OCI-LY1 (cell line): ENCODE measurements at regions not wholly inside any gene's neighbourhood (a gene's known extent, or its start where the extent isn't known, plus 50 kb on each side); places are given as distances from the start of the nearest gene placed in this dataset.

Experiments
- H2AFZ ChIP-seq: fragments of 200-600 bp; sonication (generic), shearing (Covaris generic); 2 replicates; pipeline ENCODE4 v1.6.0; 2014; ENCODE audit warnings: antibody characterized with exemption, mild to moderate bottlenecking, low read length
- H3F3A ChIP-seq: fragments of 200-600 bp; sonication (generic), shearing (Covaris generic); 2 replicates; pipeline ENCODE4 v1.6.0; 2014; ENCODE audit warnings: mild to moderate bottlenecking, antibody characterized with exemption, low read length, moderate library complexity; ENCODE audit not compliant: insufficient read depth
- H3K27ac ChIP-seq: fragments of 200-600 bp; sonication (generic); 2 replicates; pipeline ENCODE4 v1.5.1; 2014; ENCODE audit warnings: low read length, mixed run types, mild to moderate bottlenecking, low read depth; ENCODE audit not compliant: poor library complexity, severe bottlenecking
- H3K27me3 ChIP-seq: fragments of 200-600 bp; sonication (generic); 2 replicates; pipeline ENCODE4 v1.6.0; 2014; ENCODE audit warnings: antibody characterized with exemption, mild to moderate bottlenecking, low read length, moderate library complexity; ENCODE audit not compliant: insufficient read depth
- H3K36me3 ChIP-seq: fragments of 200-600 bp; sonication (generic); 2 replicates; pipeline ENCODE4 v1.6.1; 2014; ENCODE audit warnings: mild to moderate bottlenecking, antibody characterized with exemption, low read length, moderate library complexity, mixed read lengths; ENCODE audit not compliant: insufficient read depth
- H3K4me1 ChIP-seq: fragments of 200-600 bp; sonication (generic); 2 replicates; pipeline ENCODE4 v1.5.1; 2014; ENCODE audit warnings: mild to moderate bottlenecking, low read length, moderate library complexity; ENCODE audit not compliant: insufficient read depth, severe bottlenecking
- H3K4me2 ChIP-seq: fragments of 200-600 bp; sonication (generic), shearing (Covaris generic); 2 replicates; pipeline ENCODE4 v1.6.1; 2014; ENCODE audit warnings: low read length
- H3K4me3 ChIP-seq: fragments of 200-600 bp; sonication (generic); 2 replicates; pipeline ENCODE4 v1.5.1; 2014; ENCODE audit warnings: low read length, low read depth, mild to moderate bottlenecking, mixed read lengths; ENCODE audit not compliant: poor library complexity, severe bottlenecking
- H3K79me2 ChIP-seq: fragments of 200-600 bp; shearing (Covaris generic); 2 replicates; pipeline ENCODE4 v1.6.1; 2016; ENCODE audit warnings: mixed run types, low read length, mixed read lengths; ENCODE audit not compliant: insufficient read depth
- H3K9ac ChIP-seq: fragments of 200-600 bp; sonication (generic), shearing (Covaris generic); 2 replicates; pipeline ENCODE4 v1.6.1; 2014; ENCODE audit warnings: mild to moderate bottlenecking, low read length, mixed read lengths
- H3K9me2 ChIP-seq: fragments of 200-600 bp; sonication (generic), shearing (Covaris generic); 2 replicates; pipeline ENCODE4 v1.6.1; 2014; ENCODE audit warnings: low read depth, mild to moderate bottlenecking, low read length, mixed read lengths
- H3K9me3 ChIP-seq: fragments of 200-600 bp; shearing (Covaris generic); 2 replicates; pipeline ENCODE4 v1.6.1; 2014; ENCODE audit warnings: low read length, mixed read lengths
- H4K20me1 ChIP-seq: fragments of 200-600 bp; sonication (generic), shearing (Covaris generic); 2 replicates; pipeline ENCODE4 v1.6.0; 2016; ENCODE audit warnings: mild to moderate bottlenecking, low read length; ENCODE audit not compliant: insufficient read depth
- EZH2 ChIP-seq: fragments of 200-600 bp; sonication (generic), shearing (Covaris generic); IDR thresholded peaks from 2 replicates; pipeline ENCODE4 v1.8.0; 2017; ENCODE audit warnings: borderline replicate concordance, mixed run types, mild to moderate bottlenecking, antibody characterized with exemption, low read length, moderate library complexity, mixed read lengths
- TF ChIP-seq, protein P1 (sequence below): fragments of 200-600 bp; sonication (generic), shearing (Covaris generic); IDR thresholded peaks from 2 replicates; pipeline ENCODE4 v1.5.1; 2017; ENCODE audit warnings: mild to moderate bottlenecking, antibody characterized with exemption, low read length, moderate library complexity, mixed read lengths

DNA sequence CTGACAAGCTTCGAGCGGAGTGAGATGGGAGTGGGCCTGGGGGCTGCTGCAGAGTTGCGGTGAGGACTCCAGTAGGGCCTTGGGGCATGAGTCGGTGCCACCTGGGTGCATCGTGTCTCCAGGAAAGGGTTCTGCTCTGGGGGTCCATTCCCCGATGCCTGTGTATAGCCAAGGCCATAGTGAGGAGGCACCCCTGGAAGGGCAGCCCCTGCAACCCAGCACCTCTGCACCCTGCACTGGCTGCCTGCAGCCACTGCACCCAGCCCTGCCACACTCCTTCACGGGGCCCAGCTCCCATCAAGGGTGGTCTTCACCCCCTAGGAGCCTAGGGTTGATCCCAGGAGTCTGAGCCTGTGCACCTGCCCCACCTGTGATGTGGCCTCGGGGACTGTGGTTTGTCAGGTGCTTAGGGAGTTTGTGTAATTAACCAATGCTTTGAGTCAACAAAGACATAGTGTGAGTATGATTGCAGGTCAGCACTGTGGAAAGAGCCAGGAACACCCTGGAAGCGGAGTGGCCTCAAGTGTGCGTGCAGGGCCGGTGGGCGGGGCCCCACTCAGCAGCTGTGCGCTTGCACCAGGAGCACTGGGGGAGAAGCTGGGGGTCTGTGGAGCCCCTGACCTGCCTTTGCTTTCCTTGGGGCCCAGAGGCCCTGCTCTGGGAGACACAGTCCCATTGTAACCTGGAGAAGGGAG, 1299.3 kb downstream of the BRD1 start:
- Histone ChIP-seq H3K36me3 (no peaks in the 10 kb centered on the region), H3K9me3 (no peaks in the 10 kb centered on the region), H3K4me1 (no peaks in the 10 kb centered on the region), H3F3A (no peaks in the 10 kb centered on the region), H3K27me3 (no peaks in the 10 kb centered on the region), H3K27ac (no peak overlapping the region), H3K4me2 (no peak overlapping the region), H4K20me1 (no peaks in the 10 kb centered on the region), H3K9me2 (no peaks in the 10 kb centered on the region), H2AFZ (no peak overlapping the region), H3K9ac (no peak overlapping the region), H3K79me2 (no peaks in the 10 kb centered on the region), H3K4me3 (no peak overlapping the region)
- no peak for TF ChIP-seq EZH2
- TF ChIP-seq, protein P1, sequence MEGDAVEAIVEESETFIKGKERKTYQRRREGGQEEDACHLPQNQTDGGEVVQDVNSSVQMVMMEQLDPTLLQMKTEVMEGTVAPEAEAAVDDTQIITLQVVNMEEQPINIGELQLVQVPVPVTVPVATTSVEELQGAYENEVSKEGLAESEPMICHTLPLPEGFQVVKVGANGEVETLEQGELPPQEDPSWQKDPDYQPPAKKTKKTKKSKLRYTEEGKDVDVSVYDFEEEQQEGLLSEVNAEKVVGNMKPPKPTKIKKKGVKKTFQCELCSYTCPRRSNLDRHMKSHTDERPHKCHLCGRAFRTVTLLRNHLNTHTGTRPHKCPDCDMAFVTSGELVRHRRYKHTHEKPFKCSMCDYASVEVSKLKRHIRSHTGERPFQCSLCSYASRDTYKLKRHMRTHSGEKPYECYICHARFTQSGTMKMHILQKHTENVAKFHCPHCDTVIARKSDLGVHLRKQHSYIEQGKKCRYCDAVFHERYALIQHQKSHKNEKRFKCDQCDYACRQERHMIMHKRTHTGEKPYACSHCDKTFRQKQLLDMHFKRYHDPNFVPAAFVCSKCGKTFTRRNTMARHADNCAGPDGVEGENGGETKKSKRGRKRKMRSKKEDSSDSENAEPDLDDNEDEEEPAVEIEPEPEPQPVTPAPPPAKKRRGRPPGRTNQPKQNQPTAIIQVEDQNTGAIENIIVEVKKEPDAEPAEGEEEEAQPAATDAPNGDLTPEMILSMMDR, result no peak

- Histone ChIP-seq H3F3A (no peaks in the 10 kb centered on the region), H3K27me3 (no peaks in the 10 kb centered on the region), H3K9ac (no peak overlapping the region), H3K9me2 (no peaks in the 10 kb centered on the region), H4K20me1 (no peaks in the 10 kb centered on the region), H3K79me2 (no peaks in the 10 kb centered on the region), H3K9me3 (no peaks in the 10 kb centered on the region), H2AFZ (no peak overlapping the region), H3K4me3 (no peak overlapping the region), H3K4me2 (no peak overlapping the region), H3K36me3 (no peaks in the 10 kb centered on the region), H3K4me1 (no peaks in the 10 kb centered on the region), H3K27ac (no peak overlapping the region)
- TF ChIP-seq EZH2, result no peak
- TF ChIP-seq, protein P1, result no peak
Observed at GRCh38 chr22:48523761-48524160, 1303.9 kb downstream of the BRD1 start.

DNA sequence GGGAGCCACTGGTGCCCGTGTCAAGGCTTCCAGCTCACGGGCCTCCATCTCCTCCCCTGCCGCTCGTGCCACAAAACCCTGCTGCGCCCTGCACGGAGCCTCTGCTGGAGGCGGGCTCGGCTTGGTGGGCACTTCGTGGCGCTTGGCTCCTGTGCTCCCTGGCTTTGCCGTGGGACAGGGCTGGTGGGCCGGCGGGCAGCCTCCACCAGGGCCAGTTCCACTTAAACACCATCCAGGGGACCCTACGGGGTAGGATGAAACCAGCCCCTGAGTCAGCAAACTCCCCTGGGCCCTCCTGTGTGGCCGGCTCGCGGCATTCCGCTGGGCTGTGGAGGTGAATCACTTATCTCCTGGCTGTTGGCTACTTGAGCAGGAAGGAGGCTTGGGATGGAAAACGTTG, 1304.6 kb downstream of the BRD1 start:
- no peaks in the 10 kb centered on the region for H3K4me1 ChIP-seq
- H3K9me3 ChIP-seq, result no peaks in the 10 kb centered on the region
- H3K4me3 ChIP-seq, result no peak overlapping the region
- no peaks in the 10 kb centered on the region for H3K36me3 ChIP-seq
- no peak overlapping the region for H3K9ac ChIP-seq
- H3K27me3 ChIP-seq, result no peaks in the 10 kb centered on the region
- no peak overlapping the region for H2AFZ ChIP-seq
- no peak for TF ChIP-seq EZH2
- TF ChIP-seq, protein P1, result no peak
- H3K27ac ChIP-seq, result no peak overlapping the region
- no peaks in the 10 kb centered on the region for H3F3A ChIP-seq
- H3K79me2 ChIP-seq, result no peaks in the 10 kb centered on the region
- no peak overlapping the region for H3K4me2 ChIP-seq
- no peaks in the 10 kb centered on the region for H3K9me2 ChIP-seq
- H4K20me1 ChIP-seq, result no peaks in the 10 kb centered on the region
